ENCODE measurements at regions not wholly inside any gene's neighbourhood (a gene's known extent, or its start where the extent isn't known, plus 50 kb on each side); places are given as distances from the start of the nearest gene placed in this dataset.
"Not testable (repeated sequence)": the region's sequence is repeated elsewhere in the genome, so short reads cannot be mapped to it uniquely, and the experiment has no call there.

DNA sequence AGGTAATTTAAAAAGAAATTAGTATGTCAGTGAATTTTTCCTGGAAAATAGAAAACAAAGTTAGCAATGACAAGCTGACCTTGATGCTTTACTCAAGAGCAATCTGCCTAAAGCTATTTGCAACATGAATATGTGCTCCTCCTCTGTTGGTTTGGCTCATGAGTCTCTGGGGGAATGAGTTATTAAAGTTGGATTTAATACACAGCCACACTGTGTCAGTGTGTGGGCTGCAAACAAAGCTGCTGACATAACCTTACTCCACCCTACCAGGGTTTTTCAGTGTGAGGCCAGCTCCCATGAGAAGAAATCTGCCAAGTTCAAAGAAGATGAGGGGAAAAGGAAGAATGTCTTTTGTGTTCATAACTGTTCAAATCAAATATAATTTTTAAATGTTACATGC, 280.5 kb downstream of the TLL1 start:
- no peak for FAIRE-seq
- no peak for DNase-seq (ENCODE audit: insufficient read length, low spot score)

DNA sequence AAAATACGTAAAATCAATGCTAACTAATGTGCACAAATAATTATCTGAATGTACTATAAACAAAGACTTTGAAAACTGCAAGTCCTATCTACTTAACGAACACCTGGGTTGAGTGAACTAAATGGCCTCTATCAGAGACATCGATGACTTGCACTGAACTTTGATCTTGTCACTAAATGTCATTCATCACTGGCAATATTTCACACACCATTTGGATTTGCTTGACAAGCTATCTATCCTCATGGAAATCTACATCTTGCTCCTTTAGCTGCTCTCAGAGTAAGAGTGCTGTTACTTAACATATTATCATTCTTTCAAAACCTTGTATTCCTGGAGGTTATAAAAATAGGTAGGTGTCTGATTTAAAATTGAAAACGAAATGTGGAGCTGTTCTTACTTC, 289.3 kb downstream of the TLL1 start:
- FAIRE-seq = no peak
- DNase-seq (ENCODE audit: insufficient read length, low spot score) = no peak

DNA sequence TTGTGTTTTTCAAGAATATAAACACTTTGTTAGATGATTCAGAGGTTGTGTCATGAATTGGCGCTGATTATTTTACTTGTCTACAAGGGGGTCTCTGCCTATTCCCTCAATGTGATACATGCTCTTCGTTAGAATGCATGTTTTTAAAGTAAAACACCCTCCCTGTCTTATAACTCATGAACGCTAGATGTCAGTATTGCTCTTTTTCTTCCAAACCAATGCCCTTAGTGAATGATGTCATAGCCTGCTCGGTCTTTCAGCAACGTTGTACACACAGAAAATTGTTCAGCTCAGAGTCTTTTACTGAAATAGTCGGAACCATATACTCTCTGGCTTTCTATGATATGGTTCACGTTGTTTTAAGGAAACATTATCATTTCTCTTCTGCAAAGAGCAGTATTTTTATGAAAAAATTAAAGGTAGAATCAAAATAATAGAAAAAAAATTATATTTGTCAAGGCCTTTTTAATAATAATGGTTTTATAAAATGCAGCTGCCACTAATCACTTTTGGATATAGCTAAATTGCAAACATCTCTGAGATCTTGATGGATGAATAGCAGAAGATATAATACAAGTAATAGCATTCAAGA, 292.9 kb downstream of the TLL1 start:
- DNase-seq (ENCODE audit: insufficient read length, low spot score) (peak; percentile 59), FAIRE-seq (peak; percentile 77)

DNA sequence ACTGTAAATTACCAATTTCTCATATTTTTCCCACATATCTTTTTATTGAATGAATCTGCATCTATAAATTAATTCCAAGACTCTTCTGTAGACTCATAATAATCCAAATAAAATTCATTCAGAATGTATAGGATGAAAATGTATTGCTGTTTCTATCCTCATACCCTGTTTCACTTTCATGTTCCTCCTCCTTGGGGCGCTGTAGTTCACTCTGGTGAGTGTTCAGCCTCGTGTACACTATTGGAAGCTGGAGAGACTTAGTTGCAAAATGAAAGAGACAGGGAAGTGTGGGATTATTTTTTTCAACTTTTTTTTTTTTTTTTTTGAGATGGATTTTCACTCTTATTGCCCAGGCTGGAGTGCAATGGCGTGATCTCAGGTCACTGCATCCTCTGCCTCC, 296.1 kb downstream of the TLL1 start:
- FAIRE-seq (no peak), DNase-seq (ENCODE audit: insufficient read length, low spot score) (no peak)

DNA sequence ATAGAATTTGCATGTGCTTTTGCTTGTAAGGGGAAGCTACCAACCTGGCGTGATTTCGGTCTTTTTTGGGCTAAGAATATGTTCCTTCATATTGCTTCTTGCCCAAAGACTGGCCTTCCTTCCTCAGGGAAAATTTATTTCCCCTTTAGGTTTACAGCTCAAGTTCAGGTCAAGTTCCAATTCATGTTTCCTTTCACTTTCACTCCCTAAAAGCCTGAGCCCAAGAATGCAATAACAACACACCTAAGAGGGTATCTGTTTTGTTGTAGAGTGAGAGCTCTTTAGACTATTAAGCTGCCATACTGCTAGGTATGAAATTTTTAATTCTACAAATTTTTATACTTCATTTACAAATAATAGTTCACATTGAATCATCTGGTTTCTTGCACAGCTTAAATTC, 299.6 kb downstream of the TLL1 start:
- FAIRE-seq (no peak), DNase-seq (ENCODE audit: insufficient read length, low spot score) (no peak)

DNA sequence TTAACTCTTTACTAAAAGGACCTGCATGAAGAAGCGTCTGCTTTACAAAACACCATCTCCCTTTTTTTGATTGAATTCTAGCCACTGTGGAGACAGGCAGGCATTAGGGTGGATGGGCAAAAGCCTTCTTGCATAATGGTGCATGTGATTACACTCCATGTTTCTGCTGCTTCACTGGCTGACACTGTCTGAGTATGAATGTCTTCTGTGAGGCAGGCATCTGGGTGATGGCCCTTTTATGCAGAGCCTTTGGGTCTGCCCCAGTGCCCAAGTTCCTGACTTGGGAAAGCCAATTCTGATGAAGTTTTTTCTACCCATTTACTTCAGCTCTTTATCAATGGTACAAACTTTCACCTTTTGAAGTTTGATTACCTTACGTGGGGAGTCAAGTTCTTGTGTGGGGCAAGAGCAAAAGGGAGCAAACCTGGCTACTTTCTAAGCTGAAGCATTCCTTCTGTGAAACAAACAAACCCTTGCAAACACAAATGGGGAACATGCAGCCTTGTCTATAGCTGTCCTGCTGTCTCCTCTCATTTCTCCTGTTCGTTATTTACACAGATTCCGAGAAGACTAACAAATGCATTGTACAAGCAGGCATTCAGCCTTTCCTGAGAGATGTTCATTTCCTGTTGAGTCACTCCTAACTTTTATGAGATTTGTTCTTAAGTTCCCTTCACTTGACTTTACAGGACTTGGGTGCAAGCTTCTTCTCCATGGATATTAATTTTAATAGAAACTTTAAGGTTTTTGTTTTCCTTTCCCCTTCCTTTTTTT, 301.9 kb downstream of the TLL1 start:
- DNase-seq (ENCODE audit: insufficient read length, low spot score) = peak; percentile 21

DNA sequence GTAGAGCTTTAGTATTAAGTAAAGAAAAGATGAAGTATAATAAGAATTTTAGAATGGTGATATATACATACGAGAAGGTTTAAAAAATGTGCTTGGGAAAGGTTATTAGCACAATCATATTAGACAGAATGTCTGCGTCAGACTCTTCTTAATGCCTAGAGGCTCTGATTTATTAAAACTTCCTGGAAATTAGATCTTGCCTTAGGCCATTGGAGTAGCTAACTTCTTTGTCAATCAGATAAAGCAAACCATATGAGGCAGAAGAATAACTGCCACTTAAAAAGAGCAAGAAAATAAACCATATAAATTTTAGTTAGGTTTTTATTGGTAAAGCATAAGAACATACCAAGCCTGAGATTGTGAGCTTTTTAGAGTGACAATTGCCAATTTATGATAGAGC, 309.1 kb downstream of the TLL1 start:
- no peak for DNase-seq (ENCODE audit: insufficient read length, low spot score)
- FAIRE-seq = no peak

More for the DNA sequence above, 301.9 kb downstream of the TLL1 start:
- FAIRE-seq = no peak

DNA sequence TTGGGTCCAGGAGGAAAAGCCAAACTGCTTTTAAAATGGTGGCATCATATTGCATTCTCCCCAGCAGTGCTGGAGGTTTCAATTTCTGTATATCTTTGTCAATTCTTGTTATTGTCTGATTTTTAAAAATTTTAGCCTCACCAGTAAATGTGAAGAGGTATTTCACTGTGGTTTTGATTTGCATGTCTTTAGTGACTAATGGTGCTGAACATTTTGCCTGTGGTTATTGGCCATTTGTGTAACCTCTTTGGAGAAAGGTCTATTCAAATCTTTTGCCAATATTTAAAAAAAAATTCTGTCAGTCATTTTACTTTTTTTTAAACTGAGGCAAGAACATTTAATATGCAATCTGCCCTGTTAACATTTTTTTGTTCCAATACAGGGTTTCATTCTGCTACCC, 322.1 kb downstream of the TLL1 start:
- no peak for DNase-seq (ENCODE audit: insufficient read length, low spot score)
- FAIRE-seq = no peak

DNA sequence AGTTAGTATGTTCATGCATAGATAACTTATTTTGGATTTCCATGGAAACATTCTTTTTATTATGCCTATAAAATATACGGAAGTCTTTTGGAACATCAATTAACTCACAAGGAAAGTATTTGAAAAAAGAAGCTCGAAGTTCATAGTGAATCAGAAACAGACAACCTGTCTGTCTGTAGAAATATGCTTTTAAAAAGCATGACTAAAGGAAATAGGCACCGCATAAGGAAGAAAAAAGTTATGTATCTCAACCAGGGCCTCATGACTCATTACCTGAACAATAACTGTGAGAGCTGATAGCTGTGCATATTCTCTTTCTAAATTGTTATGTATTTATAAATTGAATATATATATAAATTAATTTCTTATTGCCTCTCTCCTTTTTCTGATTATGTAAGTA, 324.1 kb downstream of the TLL1 start:
- peak; percentile 9 for DNase-seq (ENCODE audit: insufficient read length, low spot score)
- FAIRE-seq = no peak

DNA sequence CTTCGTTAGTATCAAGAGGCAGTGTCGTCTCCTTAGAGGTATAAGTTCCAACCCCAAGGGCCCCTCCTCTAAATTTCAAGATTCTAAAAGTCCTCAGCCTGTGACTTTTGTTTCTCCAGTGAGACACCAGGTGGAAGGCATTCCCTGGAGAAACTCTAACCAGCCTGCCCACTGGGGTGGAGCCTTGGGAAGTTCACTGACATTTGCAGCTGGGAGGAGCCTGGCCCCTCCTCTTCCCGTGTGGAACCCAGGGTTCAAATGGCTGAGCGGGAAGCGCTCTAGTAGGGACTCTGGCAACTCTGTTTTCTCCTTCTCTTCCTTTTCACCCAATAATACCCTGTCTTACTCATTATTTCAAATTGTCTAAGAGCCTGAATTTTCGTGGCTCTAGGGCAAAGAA, 325.0 kb downstream of the TLL1 start:
- DNase-seq (ENCODE audit: insufficient read length, low spot score) (no peak), FAIRE-seq (no peak)

DNA sequence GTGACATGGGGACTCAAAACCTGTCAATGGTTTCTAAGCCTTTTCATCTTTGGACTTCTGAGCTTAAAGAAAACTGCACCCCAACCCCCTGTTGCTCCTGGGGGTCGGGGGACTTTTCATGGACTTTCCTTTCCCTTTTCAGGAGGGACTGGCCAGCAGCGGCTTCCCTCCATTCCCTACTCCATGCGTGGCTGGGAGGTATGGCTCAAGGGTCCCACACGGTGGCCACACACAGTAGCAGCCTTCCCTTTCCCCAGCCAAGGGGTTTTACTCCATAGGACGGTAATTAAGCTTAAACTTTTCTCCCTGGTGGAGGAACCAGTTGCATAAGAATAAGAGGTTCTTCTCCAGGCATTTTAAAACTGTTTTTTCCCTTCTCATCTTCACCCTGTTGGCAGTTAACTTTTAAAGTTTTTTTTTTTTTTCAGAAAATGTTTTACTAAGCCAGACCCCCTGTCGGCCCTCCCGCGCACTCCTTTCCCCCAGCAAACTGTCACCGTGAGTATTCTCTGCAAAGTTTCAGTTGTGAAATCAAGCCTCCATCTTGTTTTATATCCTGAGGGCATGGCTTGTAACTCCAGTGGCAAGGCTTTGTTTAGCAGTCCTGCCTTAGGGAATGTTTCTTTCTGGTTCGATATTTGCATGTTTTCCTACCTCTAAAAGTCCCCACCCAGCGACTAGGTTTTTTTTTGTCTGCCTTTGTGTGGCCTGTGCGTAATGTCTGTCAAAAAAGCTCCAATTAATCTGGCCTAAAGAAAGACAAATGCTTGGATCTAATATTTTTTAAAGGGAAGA, 325.7 kb downstream of the TLL1 start:
- no peak for FAIRE-seq
- no peak for DNase-seq (ENCODE audit: insufficient read length, low spot score)

DNA sequence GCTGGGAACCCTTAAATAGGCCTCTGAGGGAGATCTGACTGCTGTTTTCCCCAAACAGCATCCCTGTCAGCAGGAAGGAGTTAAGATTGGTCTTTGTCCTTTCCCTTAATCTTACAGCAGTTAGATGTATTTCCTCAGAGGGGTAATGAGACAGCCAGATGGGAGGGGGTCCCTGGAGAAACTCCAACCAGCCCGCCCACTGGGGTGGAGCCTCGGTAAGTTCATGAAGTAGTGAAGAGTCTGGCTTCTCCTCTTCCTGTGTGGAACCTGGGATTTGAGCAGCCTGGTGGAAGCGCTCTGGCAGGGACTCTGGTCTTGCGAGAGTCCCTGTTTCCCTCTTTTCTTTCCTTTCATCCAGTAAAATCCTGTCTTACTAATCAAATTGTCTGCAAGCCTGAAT, 330.0 kb downstream of the TLL1 start:
- no peak for DNase-seq (ENCODE audit: insufficient read length, low spot score)
- FAIRE-seq = no peak

DNA sequence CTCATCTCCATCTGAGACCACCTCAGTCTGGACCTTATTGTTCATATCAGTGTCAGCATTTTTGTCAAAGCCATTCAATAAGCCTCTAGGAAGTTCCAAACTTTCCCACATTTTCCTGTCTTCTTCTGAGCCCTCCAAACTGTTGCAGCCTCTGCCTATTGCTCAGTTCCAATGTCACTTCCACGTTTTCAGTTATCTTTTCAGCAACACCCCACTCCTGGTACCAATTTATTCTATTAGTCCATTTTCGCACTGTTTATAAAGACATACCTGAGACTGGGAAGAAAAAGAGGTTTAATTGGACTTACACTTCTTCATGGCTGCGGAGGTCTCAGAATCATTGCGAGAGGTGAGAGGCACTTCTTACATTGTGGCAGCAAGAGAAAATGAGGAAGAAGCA, 339.3 kb downstream of the TLL1 start:
- not testable (repeated sequence) for FAIRE-seq

DNA sequence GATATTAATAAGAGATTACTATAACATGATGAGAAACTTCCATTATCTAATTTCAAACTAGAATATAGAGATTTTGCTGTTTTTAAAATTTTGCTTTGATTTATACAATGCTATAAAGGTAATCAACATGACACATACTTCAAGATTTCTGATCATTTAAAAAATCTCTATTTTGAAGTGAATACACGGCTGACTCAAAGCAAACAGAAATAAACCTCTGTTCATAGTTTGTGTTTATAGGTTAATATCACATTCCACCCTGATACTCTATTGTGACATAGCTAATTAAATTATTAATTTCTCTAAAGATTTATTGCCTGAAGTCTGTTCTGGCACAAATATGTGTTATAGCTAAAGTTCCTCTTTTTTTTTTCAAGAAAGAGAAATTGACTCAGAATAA, 349.2 kb downstream of the TLL1 start:
- FAIRE-seq = no peak
- DNase-seq (ENCODE audit: insufficient read length, low spot score) = no peak

More for the DNA sequence above, 339.3 kb downstream of the TLL1 start:
- not testable (repeated sequence) for DNase-seq (ENCODE audit: insufficient read length, low spot score)

DNA sequence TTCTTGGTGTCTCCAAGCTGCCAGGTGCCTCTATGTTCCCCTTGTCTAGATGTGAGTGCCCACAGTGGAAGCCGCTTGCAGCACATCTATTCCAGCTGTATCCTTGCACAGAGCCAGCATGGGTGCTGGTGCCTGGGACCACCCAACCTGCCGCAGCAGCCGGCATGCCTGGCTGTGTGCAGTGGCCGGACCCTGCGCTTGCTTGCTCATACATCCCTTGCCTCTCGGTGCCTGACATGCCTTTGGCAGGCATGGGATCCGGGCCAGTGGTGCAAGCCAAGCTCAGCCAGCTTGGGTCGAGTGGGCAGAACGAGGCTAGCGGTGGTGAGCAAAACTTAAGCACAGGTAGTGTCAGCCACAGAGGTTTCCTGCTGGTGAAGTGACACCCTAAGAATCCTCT, 355.1 kb downstream of the TLL1 start:
- no peak for FAIRE-seq
- DNase-seq (ENCODE audit: insufficient read length, low spot score) = no peak

DNA sequence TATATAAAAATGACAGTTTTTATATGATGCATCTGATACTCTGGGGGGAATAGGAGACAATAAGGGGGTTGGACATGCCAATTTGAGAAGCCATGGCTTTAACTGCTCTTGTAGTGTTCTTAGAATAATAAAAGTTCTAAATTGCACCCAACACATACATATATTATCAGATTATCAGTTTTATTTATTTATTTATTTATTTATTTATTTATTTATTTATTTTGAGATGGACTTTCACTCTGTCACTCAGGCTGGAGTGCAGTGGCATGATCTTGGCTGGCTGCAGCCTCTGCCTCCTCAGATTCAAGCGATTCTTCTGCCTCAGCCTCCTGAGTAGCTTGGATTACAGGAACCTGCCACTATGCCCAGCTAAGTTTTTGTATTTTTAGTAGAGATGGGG, 356.8 kb downstream of the TLL1 start:
- DNase-seq (ENCODE audit: insufficient read length, low spot score) (no peak), FAIRE-seq (no peak)

DNA sequence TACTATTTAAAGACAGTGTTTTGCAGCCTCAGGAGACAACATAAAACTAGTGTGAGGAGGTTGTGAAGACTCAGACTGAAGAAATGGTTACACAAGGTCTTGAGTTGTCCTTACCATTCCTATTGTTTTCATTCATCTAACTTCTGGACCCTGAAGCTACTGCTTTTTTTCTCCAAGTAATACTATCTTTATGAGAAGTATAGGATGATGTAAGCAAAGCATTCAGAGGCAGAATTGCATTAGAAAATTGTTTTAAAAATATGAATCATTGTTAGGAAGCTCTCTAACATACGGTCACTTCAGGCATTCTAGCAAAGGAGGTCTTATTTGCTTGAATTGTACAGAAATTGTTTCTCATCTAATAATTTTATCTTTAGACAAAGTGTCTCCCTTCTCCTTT, 357.8 kb downstream of the TLL1 start:
- no peak for FAIRE-seq
- no peak for DNase-seq (ENCODE audit: insufficient read length, low spot score)

DNA sequence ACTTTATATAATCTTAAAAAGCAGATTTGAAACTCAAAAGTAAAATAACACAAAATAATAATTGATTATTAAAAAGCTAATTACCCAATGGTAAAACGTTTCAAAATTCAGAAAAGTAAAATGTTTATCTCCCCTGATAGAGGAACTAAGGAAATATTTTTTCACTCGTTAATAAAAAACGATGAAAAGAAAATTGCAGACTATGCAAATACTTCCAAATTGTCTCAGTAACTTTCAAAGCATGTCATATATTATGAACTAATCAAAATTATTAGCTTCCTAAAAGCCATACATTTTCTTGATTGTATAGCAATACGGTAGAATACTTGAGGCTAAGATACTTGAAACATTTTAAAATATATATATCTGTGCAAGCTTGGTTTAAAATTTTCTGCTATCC, 366.3 kb downstream of the TLL1 start:
- FAIRE-seq = no peak
- DNase-seq (ENCODE audit: insufficient read length, low spot score) = no peak

DNA sequence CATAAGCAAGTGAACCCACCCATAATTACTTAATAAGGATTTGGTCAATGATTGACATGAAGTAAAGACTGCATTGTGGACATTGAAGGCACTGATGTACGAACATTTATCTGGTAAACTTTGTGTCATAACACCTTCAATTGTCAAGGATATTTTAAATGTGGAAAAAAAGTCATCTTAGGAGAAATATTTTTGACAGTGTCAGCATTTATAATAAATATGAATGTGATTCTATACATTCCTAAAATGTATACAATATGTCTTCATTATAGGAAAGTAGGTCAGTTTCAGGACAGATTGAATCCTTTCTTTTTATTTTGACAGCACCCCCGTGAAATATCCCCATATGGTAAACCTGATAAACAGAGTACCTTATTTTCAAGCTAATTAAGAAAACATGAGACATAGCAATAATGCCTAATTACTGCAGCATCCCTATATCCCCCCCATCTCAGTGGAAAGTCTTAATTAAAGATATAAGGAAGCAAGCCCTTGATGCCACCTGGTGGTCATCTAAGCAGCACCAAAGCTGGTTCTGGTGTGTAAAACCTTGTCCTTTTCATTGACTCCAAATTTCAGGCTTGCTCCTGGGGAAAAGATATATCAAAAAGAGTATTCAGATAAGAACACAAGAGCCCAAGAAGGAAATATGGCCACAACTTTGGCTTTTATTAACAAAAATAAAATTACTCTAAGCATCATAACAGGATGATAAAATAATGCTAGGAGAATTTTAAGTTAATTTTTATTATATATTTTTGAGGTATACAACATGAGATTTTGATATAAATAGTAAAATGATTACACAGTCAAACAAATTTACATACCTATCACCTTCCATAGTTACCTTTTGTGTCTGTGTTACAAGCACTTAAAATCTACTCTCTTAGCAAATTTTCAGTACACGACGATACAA, 379.7 kb downstream of the TLL1 start:
- FAIRE-seq = no peak
- DNase-seq (ENCODE audit: insufficient read length, low spot score) = peak; percentile 6

DNA sequence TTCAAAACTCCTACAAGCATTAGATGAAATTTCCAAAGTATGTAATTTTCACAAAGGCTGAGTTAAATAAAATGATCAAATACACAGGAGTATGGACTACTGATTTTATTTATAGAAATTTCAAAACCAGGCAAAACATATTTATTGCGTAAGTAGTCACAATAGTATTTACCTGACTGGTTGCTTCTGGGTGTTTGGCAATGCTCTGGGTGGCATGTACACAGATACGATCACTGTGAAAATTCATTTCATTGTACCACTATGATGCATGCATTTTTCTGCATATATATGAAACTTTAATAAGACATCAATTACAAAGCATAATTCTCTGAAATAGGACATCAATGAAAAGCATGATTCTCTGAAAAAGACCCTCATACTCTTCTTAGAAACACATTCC, 384.2 kb downstream of the TLL1 start:
- FAIRE-seq (no peak), DNase-seq (ENCODE audit: insufficient read length, low spot score) (no peak)

DNA sequence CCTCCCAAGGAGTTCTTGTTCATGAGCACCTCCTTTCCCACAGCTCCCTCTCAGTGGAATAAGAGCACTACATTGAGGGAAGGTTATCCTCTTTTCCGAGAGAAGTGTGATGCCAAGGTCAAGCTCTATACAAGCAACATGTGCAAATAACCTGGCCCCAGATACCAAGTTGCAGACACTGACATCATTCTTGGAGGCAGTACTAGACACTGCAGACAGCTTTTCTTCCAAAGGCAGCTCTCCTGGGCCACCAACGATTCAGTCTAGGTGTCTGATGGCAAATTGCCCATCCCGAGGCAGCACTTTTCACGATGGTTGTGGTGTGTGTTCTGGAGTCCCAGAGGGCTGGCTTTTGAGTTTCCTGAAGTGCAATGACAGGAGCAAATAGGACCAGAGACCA, 384.9 kb downstream of the TLL1 start:
- DNase-seq (ENCODE audit: insufficient read length, low spot score) (no peak), FAIRE-seq (no peak)
